ENCODE measurements at regions not wholly inside any gene's neighbourhood (a gene's known extent, or its start where the extent isn't known, plus 50 kb on each side); places are given as distances from the start of the nearest gene placed in this dataset.

GRCh38 chr3:175957427-175957826 is 1098.3 kb downstream of the NAALADL2 start:
- H3K9ac ChIP-seq (ENCODE audit: insufficient read depth in 1 of 2, low read length in 2 of 2): no peak overlapping the region
- H3K36me3 ChIP-seq (ENCODE audit: control insufficient read depth in 4 of 4, insufficient read depth in 4 of 4, low read length in 4 of 4): no peaks in the 10 kb centered on the region
- WGBS, 2 donors: 29 to 56% methylated on average over 1 of the region's 1 CpG
- H3K27ac ChIP-seq (ENCODE audit: low read depth in 1 of 2, low read length in 1 of 2): no peak overlapping the region
- no peak for TF ChIP-seq CTCF (IDR thresholded peaks at IDR 0.05; ENCODE audit: control extremely low read depth, extremely low read depth)
- H3K27me3 ChIP-seq (ENCODE audit: control insufficient read depth in 3 of 3, insufficient read depth in 3 of 3, low read length in 2 of 3): no peaks in the 10 kb centered on the region
- no peak for ATAC-seq (ENCODE audit: insufficient read depth, low FRiP score)
- DNase-seq: no peak
- no peaks in the 10 kb centered on the region for H3K9me3 ChIP-seq (ENCODE audit: control insufficient read depth in 4 of 4, insufficient read depth in 3 of 4, low read length in 3 of 4)
- no peaks in the 10 kb centered on the region for H3K4me1 ChIP-seq (ENCODE audit: control insufficient read depth in 5 of 5, insufficient read depth in 5 of 5, low read length in 5 of 5)
- H3K4me3 ChIP-seq: no peak overlapping the region

GRCh38 chr3:175956964-175957363 is 1097.8 kb downstream of the NAALADL2 start:
- 66 to 82% methylated on average over 3 of the region's 3 CpGs for WGBS, 2 donors
- ATAC-seq (ENCODE audit: insufficient read depth, low FRiP score): no peak
- no peaks in the 10 kb centered on the region for H3K9me3 ChIP-seq (ENCODE audit: control insufficient read depth in 4 of 4, insufficient read depth in 3 of 4, low read length in 3 of 4)
- no peaks in the 10 kb centered on the region for H3K36me3 ChIP-seq (ENCODE audit: control insufficient read depth in 4 of 4, insufficient read depth in 4 of 4, low read length in 4 of 4)
- H3K27me3 ChIP-seq (ENCODE audit: control insufficient read depth in 3 of 3, insufficient read depth in 3 of 3, low read length in 2 of 3): no peaks in the 10 kb centered on the region
- no peak overlapping the region for H3K27ac ChIP-seq (ENCODE audit: low read depth in 1 of 2, low read length in 1 of 2)
- no peak overlapping the region for H3K4me3 ChIP-seq
- TF ChIP-seq CTCF (IDR thresholded peaks at IDR 0.05; ENCODE audit: control extremely low read depth, extremely low read depth): no peak
- H3K9ac ChIP-seq (ENCODE audit: insufficient read depth in 1 of 2, low read length in 2 of 2): no peak overlapping the region
- no peaks in the 10 kb centered on the region for H3K4me1 ChIP-seq (ENCODE audit: control insufficient read depth in 5 of 5, insufficient read depth in 5 of 5, low read length in 5 of 5)
- no peak for DNase-seq

DNA sequence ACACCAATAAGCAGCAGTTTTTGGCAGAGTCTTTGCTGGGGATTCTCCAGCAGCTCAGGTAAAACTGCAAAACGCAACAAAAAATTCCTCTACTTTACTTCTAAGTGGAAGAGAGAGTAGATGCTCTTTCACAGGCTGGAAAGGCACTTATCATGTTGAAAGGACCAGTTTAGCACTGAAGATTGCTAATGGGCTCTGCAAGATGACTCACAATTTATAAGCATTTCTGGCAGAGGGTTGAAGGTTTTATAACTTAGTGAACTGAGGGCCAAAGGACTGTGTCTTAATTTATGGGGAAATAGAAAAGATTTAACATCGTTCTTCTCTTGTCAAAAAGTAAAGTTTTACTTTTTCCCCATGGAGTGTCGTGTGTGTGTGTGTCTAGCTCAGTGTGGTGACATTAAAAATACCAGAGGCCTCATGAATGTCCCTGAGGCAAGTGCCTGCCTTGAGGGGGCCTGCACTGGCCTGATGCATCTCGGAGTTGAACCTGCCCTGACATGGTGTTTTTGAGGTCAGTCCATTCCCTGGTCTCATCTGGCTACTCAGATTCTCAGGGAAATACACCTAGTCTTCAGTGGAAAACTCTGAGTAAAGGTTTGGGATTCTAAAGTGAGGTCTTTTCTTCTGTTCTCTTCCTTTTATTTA is 1092.0 kb downstream of the NAALADL2 start:
- DNase-seq (no peak), ATAC-seq (ENCODE audit: insufficient read depth, low FRiP score) (no peak)
- H3K27me3 ChIP-seq (ENCODE audit: control insufficient read depth in 3 of 3, insufficient read depth in 3 of 3, low read length in 2 of 3): no peaks in the 10 kb centered on the region
- TF ChIP-seq CTCF (IDR thresholded peaks at IDR 0.05; ENCODE audit: control extremely low read depth, extremely low read depth): no peak
- 68 to 85% methylated on average over 4 of the region's 4 CpGs for WGBS, 2 donors
- H3K4me3 ChIP-seq: no peak overlapping the region
- H3K36me3 ChIP-seq (ENCODE audit: control insufficient read depth in 4 of 4, insufficient read depth in 4 of 4, low read length in 4 of 4): no peaks in the 10 kb centered on the region
- H3K4me1 ChIP-seq (ENCODE audit: control insufficient read depth in 5 of 5, insufficient read depth in 5 of 5, low read length in 5 of 5): no peaks in the 10 kb centered on the region
- H3K27ac ChIP-seq (ENCODE audit: low read depth in 1 of 2, low read length in 1 of 2): no peak overlapping the region
- no peaks in the 10 kb centered on the region for H3K9me3 ChIP-seq (ENCODE audit: control insufficient read depth in 4 of 4, insufficient read depth in 3 of 4, low read length in 3 of 4)
- no peak overlapping the region for H3K9ac ChIP-seq (ENCODE audit: insufficient read depth in 1 of 2, low read length in 2 of 2)

- Histone ChIP-seq H3K27me3 (ENCODE audit: control insufficient read depth in 3 of 3, insufficient read depth in 3 of 3, low read length in 2 of 3) (no peaks in the 10 kb centered on the region), H3K9me3 (ENCODE audit: control insufficient read depth in 4 of 4, insufficient read depth in 3 of 4, low read length in 3 of 4) (peaks cover 0 to 5% (median 0%) of the 10 kb centered on the region in 4 donors), H3K4me3 (no peak overlapping the region), H3K36me3 (ENCODE audit: control insufficient read depth in 4 of 4, insufficient read depth in 4 of 4, low read length in 4 of 4) (no peaks in the 10 kb centered on the region), H3K9ac (ENCODE audit: insufficient read depth in 1 of 2, low read length in 2 of 2) (no peak overlapping the region), H3K4me1 (ENCODE audit: control insufficient read depth in 5 of 5, insufficient read depth in 5 of 5, low read length in 5 of 5) (no peaks in the 10 kb centered on the region), H3K27ac (ENCODE audit: low read depth in 1 of 2, low read length in 1 of 2) (no peak overlapping the region)
- TF ChIP-seq CTCF (IDR thresholded peaks at IDR 0.05; ENCODE audit: control extremely low read depth, extremely low read depth): no peak
- WGBS, 2 donors: 88 to 89% methylated on average over 3 of the region's 3 CpGs
- no peak for DNase-seq
- ATAC-seq (ENCODE audit: insufficient read depth, low FRiP score): no peak
These were observed 1088.9 kb downstream of the NAALADL2 start for GRCh38 chr3:175948041-175948440.
